SK-N-SH (cell line): ENCODE measurements at regions not wholly inside any gene's neighbourhood (a gene's known extent, or its start where the extent isn't known, plus 50 kb on each side); places are given as distances from the start of the nearest gene placed in this dataset.

ENCODE experiments used
- EZH2phosphoT487 ChIP-seq: fragments of 200-600 bp; sonication (generic); IDR thresholded peaks from 2 replicates; pipeline ENCODE4 v1.6.1; 2017; ENCODE audit warnings: low read depth, mixed run types, mild to moderate bottlenecking, antibody characterized with exemption, moderate library complexity, borderline replicate concordance
- POLR2AphosphoS5 ChIP-seq: IDR thresholded peaks from 2 replicates; pipeline ENCODE4 v1.6.1; 2012; ENCODE audit warnings: low read depth, low read length
- RFX5 ChIP-seq: IDR thresholded peaks from 2 replicates; pipeline ENCODE4 v1.6.1; 2012; ENCODE audit warnings: mild to moderate bottlenecking, improper control_type of control experiment, low read length
- TAF1 ChIP-seq: IDR thresholded peaks from 2 replicates; pipeline ENCODE4 v1.6.1; 2012; ENCODE audit warnings: low read depth, mild to moderate bottlenecking, low read length, moderate library complexity, borderline replicate concordance
- TF ChIP-seq, protein P1 (sequence below): fragments of 200-600 bp; sonication (generic); IDR thresholded peaks from 2 replicates; pipeline ENCODE4 v1.6.1; 2017; ENCODE audit warnings: antibody characterized with exemption, mild to moderate bottlenecking, moderate library complexity
- TF ChIP-seq, protein P2 (sequence below): IDR thresholded peaks from 2 replicates; pipeline ENCODE4 v1.6.1; 2012; ENCODE audit warnings: mild to moderate bottlenecking, low read depth, low read length, moderate library complexity

DNA sequence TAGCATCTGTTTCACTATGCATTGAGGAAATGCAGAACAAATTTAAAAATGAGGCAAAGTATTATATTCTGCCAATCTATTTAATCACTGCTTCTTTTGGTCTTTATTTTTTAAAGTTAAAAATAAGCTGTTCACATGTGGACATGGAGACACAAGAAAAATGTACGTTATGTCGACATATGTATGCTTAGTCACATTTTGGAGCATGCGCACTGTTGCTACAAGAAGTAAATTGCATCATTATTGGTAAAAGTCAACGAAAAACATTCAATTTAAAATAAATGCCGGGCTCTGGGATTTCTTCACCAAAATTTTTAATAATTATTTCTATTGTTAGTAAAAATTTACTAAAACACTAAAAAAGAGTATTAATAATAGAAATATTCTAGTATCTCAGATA lies 876.3 kb upstream of the CTNND2 start:
- TF ChIP-seq, protein P1, sequence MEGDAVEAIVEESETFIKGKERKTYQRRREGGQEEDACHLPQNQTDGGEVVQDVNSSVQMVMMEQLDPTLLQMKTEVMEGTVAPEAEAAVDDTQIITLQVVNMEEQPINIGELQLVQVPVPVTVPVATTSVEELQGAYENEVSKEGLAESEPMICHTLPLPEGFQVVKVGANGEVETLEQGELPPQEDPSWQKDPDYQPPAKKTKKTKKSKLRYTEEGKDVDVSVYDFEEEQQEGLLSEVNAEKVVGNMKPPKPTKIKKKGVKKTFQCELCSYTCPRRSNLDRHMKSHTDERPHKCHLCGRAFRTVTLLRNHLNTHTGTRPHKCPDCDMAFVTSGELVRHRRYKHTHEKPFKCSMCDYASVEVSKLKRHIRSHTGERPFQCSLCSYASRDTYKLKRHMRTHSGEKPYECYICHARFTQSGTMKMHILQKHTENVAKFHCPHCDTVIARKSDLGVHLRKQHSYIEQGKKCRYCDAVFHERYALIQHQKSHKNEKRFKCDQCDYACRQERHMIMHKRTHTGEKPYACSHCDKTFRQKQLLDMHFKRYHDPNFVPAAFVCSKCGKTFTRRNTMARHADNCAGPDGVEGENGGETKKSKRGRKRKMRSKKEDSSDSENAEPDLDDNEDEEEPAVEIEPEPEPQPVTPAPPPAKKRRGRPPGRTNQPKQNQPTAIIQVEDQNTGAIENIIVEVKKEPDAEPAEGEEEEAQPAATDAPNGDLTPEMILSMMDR = no peak
- TF ChIP-seq EZH2phosphoT487 (no peak), RFX5 (no peak), POLR2AphosphoS5 (no peak), TAF1 (no peak)
- TF ChIP-seq, protein P2, sequence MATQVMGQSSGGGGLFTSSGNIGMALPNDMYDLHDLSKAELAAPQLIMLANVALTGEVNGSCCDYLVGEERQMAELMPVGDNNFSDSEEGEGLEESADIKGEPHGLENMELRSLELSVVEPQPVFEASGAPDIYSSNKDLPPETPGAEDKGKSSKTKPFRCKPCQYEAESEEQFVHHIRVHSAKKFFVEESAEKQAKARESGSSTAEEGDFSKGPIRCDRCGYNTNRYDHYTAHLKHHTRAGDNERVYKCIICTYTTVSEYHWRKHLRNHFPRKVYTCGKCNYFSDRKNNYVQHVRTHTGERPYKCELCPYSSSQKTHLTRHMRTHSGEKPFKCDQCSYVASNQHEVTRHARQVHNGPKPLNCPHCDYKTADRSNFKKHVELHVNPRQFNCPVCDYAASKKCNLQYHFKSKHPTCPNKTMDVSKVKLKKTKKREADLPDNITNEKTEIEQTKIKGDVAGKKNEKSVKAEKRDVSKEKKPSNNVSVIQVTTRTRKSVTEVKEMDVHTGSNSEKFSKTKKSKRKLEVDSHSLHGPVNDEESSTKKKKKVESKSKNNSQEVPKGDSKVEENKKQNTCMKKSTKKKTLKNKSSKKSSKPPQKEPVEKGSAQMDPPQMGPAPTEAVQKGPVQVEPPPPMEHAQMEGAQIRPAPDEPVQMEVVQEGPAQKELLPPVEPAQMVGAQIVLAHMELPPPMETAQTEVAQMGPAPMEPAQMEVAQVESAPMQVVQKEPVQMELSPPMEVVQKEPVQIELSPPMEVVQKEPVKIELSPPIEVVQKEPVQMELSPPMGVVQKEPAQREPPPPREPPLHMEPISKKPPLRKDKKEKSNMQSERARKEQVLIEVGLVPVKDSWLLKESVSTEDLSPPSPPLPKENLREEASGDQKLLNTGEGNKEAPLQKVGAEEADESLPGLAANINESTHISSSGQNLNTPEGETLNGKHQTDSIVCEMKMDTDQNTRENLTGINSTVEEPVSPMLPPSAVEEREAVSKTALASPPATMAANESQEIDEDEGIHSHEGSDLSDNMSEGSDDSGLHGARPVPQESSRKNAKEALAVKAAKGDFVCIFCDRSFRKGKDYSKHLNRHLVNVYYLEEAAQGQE = no peak
